Liver (tissue), 3 donors: ENCODE measurements at regions not wholly inside any gene's neighbourhood (a gene's known extent, or its start where the extent isn't known, plus 50 kb on each side); places are given as distances from the start of the nearest gene placed in this dataset.

ENCODE experiments used
- EGR1 ChIP-seq, 2 donors: IDR thresholded peaks; 2 replicates each; pipeline ENCODE4 v1.6.1; 2016 to 2018; ENCODE audit warnings: antibody characterized with exemption in 2 of 2, low read depth in 2 of 2
- NR2F2 ChIP-seq: IDR thresholded peaks from 2 replicates; pipeline ENCODE4 v1.6.1; 2016; ENCODE audit warnings: antibody characterized with exemption
- RAD21 ChIP-seq, 2 donors: IDR thresholded peaks; 2 replicates each; pipeline ENCODE4 v1.6.1; 2016; ENCODE audit warnings: antibody characterized with exemption in 2 of 2, mild to moderate bottlenecking in 2 of 2
- RXRA ChIP-seq, 2 donors: IDR thresholded peaks; 2 replicates each; pipeline ENCODE4 v1.6.1; 2017 to 2018; ENCODE audit warnings: antibody characterized with exemption in 2 of 2, mild to moderate bottlenecking in 1 of 2
- TAF1 ChIP-seq: conservative IDR thresholded peaks from 2 replicates; pipeline ENCODE4 v1.6.1; 2016; ENCODE audit warnings: antibody characterized with exemption, mild to moderate bottlenecking
- YY1 ChIP-seq: IDR thresholded peaks from 2 replicates; pipeline ENCODE4 v1.6.1; 2016; ENCODE audit warnings: antibody characterized with exemption, mild to moderate bottlenecking
- TF ChIP-seq, protein P1 (sequence below): IDR thresholded peaks from 2 replicates; pipeline ENCODE4 v1.6.1; 2016; ENCODE audit warnings: antibody characterized with exemption
- TF ChIP-seq, protein P2 (sequence below): fragments of 150-350 bp; IDR thresholded peaks from 2 replicates; pipeline ENCODE4 v1.5.1; 2017; ENCODE audit warnings: improper control_type of control experiment, low read depth, low read length; ENCODE audit not compliant: missing input control
- TF ChIP-seq, protein P3 (sequence below): IDR thresholded peaks from 2 replicates; pipeline ENCODE4 v1.6.1; 2016; ENCODE audit warnings: antibody characterized with exemption
- TF ChIP-seq, protein P4 (sequence below): IDR thresholded peaks from 2 replicates; pipeline ENCODE4 v1.6.1; 2016; ENCODE audit warnings: antibody characterized with exemption, mild to moderate bottlenecking
- donor health status: healthy.
- donor health status: healthy.

DNA sequence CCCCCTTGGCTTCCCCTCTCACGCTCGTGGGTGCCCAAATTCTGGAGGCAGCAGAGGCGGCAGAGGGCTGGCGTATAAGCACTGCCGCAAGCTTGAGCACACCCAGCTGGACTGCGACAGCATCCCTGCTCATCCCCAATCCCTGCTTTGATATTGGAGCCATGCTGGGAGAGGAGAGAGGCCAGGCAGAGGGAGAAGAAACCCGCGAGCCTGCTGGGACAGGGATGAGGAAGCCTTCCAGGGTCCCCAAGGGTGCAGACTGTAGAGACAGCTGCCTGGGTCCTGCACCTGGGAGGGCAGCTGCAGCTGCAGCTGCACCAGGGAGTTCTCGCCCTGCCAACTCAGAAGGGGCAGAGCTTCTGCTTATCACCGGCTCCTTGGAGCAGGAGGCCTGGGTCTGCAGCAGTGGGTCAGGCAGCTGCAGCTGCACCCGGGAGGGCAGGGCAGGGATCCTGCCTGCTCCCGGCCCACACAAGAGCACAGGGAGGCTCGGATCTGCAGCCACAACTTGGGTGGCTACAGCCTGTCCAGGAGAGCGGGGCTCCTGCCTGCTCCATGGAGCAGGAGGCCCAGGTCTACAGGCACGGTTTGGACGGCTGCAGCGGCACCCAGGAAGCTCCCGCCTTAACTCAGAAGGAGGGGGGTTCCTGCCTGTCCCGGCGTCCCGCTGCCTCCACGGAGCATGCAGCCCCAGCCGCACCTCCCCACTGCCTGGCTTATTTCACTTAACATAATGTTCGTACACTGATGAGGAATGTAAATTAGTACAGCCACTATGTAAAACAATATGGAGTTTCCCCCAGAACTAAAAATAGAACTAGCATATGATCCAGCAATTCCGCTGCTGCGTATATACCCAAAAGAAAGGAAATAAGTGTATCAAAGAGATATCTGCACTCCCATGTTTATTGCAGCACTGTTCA, 60.4 kb upstream of the SGPP1 start:
- TF ChIP-seq NR2F2 (no peak), RAD21 (IDR thresholded peaks at IDR 0.05) (no peak), TAF1 (no peak), EGR1 (IDR thresholded peaks at IDR 0.05; ENCODE audit: low read depth in 2 of 2) (no peak), YY1 (no peak), RXRA (IDR thresholded peaks at IDR 0.05) (no peak)
- TF ChIP-seq, protein P1, sequence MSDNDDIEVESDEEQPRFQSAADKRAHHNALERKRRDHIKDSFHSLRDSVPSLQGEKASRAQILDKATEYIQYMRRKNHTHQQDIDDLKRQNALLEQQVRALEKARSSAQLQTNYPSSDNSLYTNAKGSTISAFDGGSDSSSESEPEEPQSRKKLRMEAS: no peak
- TF ChIP-seq, protein P2, sequence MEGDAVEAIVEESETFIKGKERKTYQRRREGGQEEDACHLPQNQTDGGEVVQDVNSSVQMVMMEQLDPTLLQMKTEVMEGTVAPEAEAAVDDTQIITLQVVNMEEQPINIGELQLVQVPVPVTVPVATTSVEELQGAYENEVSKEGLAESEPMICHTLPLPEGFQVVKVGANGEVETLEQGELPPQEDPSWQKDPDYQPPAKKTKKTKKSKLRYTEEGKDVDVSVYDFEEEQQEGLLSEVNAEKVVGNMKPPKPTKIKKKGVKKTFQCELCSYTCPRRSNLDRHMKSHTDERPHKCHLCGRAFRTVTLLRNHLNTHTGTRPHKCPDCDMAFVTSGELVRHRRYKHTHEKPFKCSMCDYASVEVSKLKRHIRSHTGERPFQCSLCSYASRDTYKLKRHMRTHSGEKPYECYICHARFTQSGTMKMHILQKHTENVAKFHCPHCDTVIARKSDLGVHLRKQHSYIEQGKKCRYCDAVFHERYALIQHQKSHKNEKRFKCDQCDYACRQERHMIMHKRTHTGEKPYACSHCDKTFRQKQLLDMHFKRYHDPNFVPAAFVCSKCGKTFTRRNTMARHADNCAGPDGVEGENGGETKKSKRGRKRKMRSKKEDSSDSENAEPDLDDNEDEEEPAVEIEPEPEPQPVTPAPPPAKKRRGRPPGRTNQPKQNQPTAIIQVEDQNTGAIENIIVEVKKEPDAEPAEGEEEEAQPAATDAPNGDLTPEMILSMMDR: no peak
- TF ChIP-seq, protein P3, sequence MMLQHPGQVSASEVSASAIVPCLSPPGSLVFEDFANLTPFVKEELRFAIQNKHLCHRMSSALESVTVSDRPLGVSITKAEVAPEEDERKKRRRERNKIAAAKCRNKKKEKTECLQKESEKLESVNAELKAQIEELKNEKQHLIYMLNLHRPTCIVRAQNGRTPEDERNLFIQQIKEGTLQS: no peak
- TF ChIP-seq, protein P4, sequence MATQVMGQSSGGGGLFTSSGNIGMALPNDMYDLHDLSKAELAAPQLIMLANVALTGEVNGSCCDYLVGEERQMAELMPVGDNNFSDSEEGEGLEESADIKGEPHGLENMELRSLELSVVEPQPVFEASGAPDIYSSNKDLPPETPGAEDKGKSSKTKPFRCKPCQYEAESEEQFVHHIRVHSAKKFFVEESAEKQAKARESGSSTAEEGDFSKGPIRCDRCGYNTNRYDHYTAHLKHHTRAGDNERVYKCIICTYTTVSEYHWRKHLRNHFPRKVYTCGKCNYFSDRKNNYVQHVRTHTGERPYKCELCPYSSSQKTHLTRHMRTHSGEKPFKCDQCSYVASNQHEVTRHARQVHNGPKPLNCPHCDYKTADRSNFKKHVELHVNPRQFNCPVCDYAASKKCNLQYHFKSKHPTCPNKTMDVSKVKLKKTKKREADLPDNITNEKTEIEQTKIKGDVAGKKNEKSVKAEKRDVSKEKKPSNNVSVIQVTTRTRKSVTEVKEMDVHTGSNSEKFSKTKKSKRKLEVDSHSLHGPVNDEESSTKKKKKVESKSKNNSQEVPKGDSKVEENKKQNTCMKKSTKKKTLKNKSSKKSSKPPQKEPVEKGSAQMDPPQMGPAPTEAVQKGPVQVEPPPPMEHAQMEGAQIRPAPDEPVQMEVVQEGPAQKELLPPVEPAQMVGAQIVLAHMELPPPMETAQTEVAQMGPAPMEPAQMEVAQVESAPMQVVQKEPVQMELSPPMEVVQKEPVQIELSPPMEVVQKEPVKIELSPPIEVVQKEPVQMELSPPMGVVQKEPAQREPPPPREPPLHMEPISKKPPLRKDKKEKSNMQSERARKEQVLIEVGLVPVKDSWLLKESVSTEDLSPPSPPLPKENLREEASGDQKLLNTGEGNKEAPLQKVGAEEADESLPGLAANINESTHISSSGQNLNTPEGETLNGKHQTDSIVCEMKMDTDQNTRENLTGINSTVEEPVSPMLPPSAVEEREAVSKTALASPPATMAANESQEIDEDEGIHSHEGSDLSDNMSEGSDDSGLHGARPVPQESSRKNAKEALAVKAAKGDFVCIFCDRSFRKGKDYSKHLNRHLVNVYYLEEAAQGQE: no peak
